AG10803 (cell line): ENCODE measurements at regions not wholly inside any gene's neighbourhood (a gene's known extent, or its start where the extent isn't known, plus 50 kb on each side); places are given as distances from the start of the nearest gene placed in this dataset.
"Not testable (repeated sequence)": the region's sequence is repeated elsewhere in the genome, so short reads cannot be mapped to it uniquely, and the experiment has no call there.

Source experiments
- DNase-seq: peaks from one replicate; pipeline ENCODE4 v3.0.0; 2010; ENCODE audit warnings: low read depth
- H3K4me3 ChIP-seq: 2 replicates; pipeline ENCODE4 v1.5.1; 2011; ENCODE audit warnings: mild to moderate bottlenecking, low read length, control low read depth
- TF ChIP-seq, protein P1 (sequence below): conservative IDR thresholded peaks from 2 replicates; pipeline ENCODE4 v1.5.1; 2011; ENCODE audit warnings: mild to moderate bottlenecking, low read length, control low read depth, inconsistent platforms

DNA sequence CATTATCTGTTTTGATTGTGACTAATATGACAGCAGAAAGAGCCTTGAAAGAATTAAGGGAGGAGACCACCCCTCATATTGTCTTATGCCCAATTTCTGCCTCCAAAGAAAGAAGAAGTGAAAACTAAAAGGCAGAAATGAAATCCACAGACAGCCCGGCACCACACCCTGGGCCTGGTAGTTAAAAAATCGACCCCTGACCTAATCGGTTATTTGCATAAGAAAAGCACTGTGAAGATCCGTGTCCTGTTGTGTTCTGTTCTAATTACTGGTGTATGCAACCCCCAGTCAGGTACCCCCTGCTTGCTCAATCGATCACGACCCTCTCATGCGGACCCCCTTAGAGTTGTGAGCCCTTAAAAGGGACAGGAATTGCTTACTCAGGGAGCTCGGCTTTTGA lies 97.9 kb downstream of the CDRT15L2 start:
- not testable (repeated sequence) for DNase-seq, H3K4me3 ChIP-seq

DNA sequence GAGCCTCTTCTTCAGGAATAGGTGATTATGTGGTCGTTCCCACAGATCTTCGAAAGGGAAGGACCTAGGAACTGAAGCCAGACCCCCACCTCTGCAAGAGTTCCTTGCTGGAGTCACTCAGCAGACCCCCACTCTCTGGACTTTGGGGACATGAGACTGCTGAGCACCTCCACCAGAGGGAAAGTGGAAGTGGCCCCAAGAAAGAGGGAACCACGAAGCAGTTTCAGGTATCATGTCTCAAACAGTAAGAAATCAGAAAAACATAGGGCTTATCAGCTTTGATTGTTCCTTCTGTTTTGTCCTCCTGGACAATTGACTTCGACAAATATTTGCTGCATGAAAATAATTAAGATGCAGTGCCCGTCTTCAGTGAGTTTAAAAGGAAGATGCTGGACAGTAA lies 98.9 kb downstream of the CDRT15L2 start:
- DNase-seq, H3K4me3 ChIP-seq: not testable (repeated sequence)

DNA sequence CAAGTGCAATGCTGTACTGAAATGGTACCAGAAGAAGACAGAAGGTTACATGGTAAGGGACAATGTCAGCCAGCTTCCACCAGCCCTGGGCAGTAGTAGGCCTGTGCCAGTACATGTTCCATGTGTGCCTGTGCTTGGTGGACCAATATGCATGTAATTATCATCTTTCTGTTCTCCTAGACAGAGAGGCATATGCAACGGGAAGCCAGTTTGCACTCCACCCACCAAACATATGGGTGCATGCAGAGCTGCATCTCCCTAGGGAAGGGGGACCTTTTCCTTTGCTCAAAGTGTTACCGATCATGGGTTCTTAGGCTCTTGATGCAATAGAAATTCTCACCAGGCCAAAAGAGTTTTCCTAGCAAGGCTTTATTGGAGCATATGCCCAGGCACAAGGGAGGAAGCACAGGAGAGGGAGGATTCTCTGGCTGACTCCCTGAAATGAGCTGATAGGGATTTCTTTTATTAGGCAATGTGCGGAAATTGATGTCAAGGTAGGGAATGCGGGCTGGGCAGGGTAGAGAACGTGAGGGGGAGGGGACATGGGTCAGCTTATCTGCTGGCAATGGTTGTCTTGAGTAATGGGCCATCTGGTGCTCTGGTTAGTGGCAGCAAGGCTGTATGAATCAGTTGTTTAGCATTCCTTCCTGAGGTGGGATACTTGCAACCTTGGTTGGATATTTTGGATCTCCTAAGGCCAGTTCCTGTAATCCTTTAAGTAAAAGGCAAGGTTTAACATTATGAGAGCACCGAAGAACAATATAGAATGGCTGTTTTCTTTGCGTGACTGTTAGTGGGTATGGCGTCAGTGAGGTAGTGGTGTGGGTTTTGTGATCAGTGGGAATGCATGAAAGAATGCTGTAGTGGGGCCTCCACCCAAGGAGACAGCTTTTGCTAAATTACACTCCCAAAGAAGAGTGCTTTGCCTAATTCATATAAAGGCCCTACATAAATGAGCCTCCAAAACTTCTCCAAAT lies 102.5 kb downstream of the CDRT15L2 start:
- H3K4me3 ChIP-seq, DNase-seq: not testable (repeated sequence)

DNA sequence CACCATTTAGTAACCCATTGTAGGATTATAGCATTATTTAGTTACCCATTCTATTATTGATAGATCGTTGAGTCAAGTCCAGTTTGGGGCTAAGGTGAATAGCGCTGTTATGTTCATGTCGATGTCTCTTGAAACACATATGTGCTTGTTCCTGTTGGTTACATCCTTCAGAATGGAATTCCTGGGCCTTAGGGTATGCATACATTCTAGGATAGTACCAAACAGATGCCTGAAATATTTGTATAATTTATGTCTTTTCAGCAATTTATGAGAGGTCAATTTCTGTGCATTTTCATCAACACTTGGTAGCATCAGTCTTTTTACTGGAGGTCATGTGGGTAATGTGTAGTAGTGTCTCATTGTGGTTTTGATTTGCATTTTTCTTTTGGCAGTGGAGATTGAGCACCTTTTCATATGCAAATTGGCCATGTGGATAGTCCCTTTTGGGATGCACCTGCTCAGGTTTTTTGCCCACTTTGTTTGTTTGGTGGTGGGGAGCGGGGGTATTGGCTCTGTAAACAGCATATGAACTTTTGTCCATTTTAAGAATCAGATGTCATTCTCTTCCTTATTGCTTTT lies 104.2 kb downstream of the CDRT15L2 start:
- H3K4me3 ChIP-seq, DNase-seq: not testable (repeated sequence)

DNA sequence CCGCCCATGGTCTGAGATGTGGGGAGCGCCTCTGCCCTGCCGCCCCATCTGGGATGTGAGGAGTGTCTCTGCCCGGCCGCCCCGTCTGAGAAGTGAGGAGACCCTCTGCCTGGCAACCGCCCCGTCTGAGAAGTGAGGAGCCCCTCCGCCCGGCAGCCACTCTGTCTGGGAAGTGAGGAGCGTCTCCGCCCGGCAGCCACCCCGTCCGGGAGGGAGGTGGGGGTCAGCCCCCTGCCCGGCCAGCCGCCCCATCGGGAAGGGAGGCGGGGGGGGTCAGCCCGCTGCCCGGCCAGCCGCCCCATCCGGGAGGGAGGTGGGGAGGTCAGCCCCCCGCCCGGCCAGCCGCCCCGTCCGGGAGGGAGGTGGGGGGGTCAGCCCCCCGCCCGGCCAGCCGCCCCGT lies 105.5 kb downstream of the CDRT15L2 start:
- not testable (repeated sequence) for DNase-seq, H3K4me3 ChIP-seq

DNA sequence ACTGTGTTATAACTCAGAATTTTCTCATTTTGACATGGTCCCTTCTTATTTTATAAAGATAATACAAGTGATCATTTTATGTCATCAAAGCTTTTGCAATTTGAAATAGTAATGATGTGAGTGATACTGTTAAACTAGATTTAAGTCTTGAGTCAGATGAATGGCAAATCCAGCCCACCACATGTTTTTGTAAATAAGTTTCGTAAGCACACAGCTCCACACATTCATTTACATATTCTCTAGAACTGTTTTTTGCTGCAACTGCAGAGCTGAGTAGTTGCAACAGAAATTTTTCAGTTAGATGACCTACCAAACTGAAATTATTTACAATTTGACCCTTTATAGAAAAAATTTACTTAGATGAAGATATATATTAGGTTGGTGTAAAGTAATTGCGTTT lies 108.1 kb downstream of the CDRT15L2 start:
- DNase-seq, H3K4me3 ChIP-seq: not testable (repeated sequence)

DNA sequence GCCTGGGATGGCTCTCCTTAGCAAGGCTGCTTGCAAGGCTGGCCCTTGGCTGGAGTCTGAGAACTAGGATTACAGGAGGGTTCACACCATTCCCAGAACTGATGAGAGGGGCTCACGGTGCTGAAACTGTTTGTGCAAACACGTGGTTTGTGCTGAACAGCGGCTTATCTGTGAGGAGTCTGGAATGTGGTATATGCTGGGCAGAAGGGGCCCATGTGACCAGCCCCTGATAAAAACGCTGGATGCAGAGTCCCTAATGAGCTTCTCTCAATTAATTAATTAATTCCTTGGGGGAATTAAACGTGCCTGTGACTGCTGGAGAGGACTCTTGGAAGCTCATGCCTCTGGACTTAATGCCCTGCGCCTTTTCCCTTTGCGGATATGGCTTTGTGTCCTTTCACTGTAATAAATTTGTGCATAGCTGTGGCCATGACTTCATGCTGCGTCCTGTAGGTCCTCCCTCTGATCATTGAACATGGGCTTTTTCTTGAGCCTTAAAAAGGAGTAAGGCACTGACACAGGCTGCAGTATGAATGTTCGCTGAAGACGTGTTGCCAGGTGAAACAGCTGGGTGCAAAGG lies 109.7 kb downstream of the CDRT15L2 start:
- H3K4me3 ChIP-seq, DNase-seq: not testable (repeated sequence)

DNA sequence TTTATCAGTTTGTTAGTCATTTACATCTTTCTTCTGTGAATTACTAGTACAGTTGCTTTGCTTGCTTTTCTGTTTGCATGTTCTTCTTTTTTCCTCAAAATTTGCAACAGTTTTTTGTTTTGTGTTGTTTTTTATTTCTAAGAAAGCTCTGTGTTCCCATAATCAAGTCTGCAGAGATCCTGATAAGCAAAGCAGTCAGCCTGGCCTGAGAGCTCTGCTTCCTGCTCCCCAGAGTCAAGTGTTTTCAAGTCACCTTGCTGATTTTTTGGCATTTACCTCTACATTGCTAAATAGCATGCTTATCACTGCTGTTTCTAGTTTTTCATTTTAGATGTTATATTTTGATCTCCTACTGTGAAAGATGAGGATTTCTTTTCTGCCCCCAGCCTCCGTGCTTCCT lies 113.2 kb downstream of the CDRT15L2 start:
- not testable (repeated sequence) for DNase-seq, H3K4me3 ChIP-seq

DNA sequence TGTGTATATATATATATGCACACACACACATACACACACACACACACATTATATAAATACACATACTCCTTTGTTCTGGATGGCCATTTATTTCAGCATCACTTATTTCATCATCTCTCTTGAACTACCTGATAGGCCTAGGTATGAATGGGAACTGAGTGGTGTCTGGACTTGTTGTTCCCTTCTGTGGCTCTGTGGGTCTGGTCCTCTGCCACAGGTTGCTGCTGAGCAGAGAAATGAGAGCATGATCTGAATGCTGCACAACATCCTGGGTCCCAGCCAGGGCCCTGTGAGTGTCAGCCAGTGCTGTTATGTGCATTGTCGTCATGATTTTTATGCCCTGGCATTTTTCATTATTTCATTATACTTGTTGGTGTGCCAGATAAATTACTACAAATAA lies 116.3 kb downstream of the CDRT15L2 start:
- DNase-seq, H3K4me3 ChIP-seq: not testable (repeated sequence)

DNA sequence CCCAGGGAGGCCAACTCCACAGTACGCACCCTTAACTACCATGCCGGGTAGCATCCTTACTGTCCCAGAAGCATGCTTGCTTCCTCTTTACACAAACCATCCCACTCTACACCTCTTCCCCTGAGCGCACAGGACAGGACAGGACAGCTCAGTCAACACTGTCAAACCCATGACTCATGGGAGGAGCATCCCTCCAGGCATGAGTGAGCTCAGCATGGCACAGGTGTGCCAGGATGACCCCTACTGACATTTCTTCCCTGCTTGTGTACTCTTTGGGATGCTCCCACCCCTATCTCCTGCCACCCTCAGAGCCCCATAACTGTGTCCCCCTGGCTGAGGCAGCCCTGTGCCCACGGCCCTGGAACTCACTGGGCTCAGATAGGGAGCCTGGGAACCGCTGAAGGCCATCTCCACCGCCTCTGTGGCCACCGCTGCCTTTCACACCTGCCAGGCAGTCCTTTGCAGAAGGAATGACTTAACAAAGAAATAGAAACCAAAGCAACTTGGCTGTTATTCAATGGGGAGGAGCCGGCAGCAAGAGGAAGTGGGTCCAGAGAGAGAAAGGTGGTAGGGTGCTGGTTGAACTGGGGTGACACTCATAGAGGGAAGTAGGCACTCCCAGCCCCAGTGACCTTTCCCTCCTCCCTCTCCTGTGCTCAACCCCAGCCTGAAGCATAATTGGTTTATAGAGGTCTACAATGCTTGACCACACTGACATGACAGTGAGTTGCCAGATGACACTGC lies 119.1 kb downstream of the CDRT15L2 start:
- H3K4me3 ChIP-seq, DNase-seq: not testable (repeated sequence)

DNA sequence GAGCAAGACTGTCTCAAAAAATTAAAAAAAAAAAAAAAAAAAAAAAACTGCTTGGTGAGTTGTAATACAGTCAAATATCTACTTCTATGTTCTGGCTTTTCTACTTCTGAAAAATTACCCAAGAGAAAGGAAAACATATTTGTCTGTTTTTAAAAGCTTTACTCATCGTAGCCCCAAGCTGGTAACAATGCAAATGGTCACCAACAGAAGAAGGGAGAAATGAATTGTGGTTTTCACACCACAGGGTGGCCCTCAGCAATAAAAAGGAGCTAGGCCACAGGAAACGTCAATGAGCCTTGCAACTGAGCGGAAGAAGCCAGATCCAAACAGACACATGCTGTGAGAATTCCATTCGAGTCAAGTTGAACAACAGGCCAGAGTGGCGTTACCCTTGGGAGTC lies 121.0 kb downstream of the CDRT15L2 start:
- DNase-seq, H3K4me3 ChIP-seq: not testable (repeated sequence)

DNA sequence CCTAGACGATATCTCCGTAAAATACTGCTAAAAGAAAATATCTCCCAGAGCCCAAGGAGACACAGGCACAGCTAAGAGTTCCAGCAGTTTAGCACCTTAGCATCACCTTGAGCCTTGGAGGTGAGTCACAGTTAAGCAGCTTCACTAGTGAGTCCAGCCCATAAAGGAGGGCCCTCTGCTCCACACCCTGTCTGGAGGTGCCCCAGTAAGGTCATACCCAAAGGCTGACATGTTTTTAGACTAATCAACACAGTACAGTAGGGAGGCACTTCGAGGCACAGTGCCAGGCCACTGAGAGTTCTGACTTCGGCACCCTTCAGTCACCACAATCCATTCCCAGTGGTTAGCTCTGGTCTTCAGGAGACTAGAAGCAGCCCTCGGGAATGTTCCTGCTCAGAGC lies 121.8 kb downstream of the CDRT15L2 start:
- not testable (repeated sequence) for H3K4me3 ChIP-seq, DNase-seq

DNA sequence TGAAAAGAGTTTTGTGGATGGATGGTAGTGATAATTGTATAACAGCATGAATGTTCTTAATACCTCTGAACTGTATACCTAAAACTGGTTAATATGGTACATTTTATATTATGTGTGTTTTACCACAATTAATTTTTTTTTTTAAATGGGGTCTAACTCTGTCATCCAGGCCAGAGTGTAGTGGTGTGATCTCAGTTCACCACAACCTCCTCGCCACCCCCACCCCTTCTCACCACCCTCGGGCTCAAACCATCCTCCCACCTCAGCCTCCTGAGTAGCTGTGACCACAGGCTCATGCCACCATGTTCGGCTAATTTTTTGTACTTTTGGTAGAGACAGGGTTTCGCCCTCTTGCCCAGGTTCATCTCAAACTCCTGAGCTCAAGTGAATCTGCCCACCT lies 123.2 kb downstream of the CDRT15L2 start:
- TF ChIP-seq, protein P1, sequence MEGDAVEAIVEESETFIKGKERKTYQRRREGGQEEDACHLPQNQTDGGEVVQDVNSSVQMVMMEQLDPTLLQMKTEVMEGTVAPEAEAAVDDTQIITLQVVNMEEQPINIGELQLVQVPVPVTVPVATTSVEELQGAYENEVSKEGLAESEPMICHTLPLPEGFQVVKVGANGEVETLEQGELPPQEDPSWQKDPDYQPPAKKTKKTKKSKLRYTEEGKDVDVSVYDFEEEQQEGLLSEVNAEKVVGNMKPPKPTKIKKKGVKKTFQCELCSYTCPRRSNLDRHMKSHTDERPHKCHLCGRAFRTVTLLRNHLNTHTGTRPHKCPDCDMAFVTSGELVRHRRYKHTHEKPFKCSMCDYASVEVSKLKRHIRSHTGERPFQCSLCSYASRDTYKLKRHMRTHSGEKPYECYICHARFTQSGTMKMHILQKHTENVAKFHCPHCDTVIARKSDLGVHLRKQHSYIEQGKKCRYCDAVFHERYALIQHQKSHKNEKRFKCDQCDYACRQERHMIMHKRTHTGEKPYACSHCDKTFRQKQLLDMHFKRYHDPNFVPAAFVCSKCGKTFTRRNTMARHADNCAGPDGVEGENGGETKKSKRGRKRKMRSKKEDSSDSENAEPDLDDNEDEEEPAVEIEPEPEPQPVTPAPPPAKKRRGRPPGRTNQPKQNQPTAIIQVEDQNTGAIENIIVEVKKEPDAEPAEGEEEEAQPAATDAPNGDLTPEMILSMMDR = no peak
- no peak overlapping the region for H3K4me3 ChIP-seq
- DNase-seq = no peak
